Activated B cell treated with CpG ODN at 0.5 μM for 24 hours (primary cell): ENCODE measurements at regions not wholly inside any gene's neighbourhood (a gene's known extent, or its start where the extent isn't known, plus 50 kb on each side); places are given as distances from the start of the nearest gene placed in this dataset.

Source experiments
- ATAC-seq: fragments of 200-7000 bp; cut with Tn5 transposase; one replicate; pipeline ENCODE4 v1.10.0; 2021; ENCODE audit warnings: low read depth, mild to moderate bottlenecking, moderate library complexity
- CTCF ChIA-PET: fragments of 350-600 bp; sonication (Branson Sonifier 250); formaldehyde crosslinking; loops from one replicate; lab custom pipeline; 2021; ENCODE audit warnings: antibody characterized with exemption; lab: Charles Lee
- POLR2A ChIA-PET: fragments of 350-600 bp; sonication (Branson Sonifier 250); formaldehyde crosslinking; loops from one replicate; lab custom pipeline; 2021; ENCODE audit warnings: antibody characterized with exemption; lab: Charles Lee
- DNase-seq: peaks from one replicate; pipeline ENCODE4 v3.0.0; 2022
- H3K27ac Mint-ChIP-seq: one replicate; pipeline ENCODE4 v1.8.0; 2020; ENCODE audit warnings: mixed read lengths
- H3K27me3 Mint-ChIP-seq: one replicate; pipeline ENCODE4 v1.8.0; 2021; ENCODE audit warnings: mixed read lengths
- H3K36me3 Mint-ChIP-seq: one replicate; pipeline ENCODE4 v1.8.0; 2021; ENCODE audit warnings: low read depth, mixed read lengths
- H3K4me1 Mint-ChIP-seq: one replicate; pipeline ENCODE4 v1.8.0; 2021; ENCODE audit warnings: mixed read lengths
- H3K4me3 Mint-ChIP-seq: one replicate; pipeline ENCODE4 v1.8.0; 2020; ENCODE audit warnings: mild to moderate bottlenecking, mixed read lengths
- H3K9me3 Mint-ChIP-seq: one replicate; pipeline ENCODE4 v1.8.0; 2020; ENCODE audit warnings: mixed read lengths
- CTCF ChIP-seq: fragments of 200-600 bp; IDR thresholded peaks from one replicate; pipeline ENCODE4 v1.8.0; 2022; ENCODE audit warnings: antibody characterized with exemption, mild to moderate bottlenecking
- intact Hi-C: fragments of 100-400 bp; cut with micrococcal nuclease; formaldehyde crosslinking; loops from one replicate; pipeline ENCODE4 v1.15.1; 2024

- H3K36me3 Mint-ChIP-seq = no peaks in the 10 kb centered on the region
- DNase-seq (no peak), ATAC-seq (no peak)
- ChIA-PET POLR2A (no interaction called here), CTCF (no interaction called here)
- no peaks in the 10 kb centered on the region for H3K4me1 Mint-ChIP-seq
- no peak for TF ChIP-seq CTCF
- H3K4me3 Mint-ChIP-seq = no peak overlapping the region
- intact Hi-C loops = no loop called here
- H3K27ac Mint-ChIP-seq = no peak overlapping the region
- H3K27me3 Mint-ChIP-seq = no peaks in the 10 kb centered on the region
- no peaks in the 10 kb centered on the region for H3K9me3 Mint-ChIP-seq
Measured at GRCh38 chr9:26606756-26607155, 285.8 kb downstream of the CAAP1 start.

- H3K27ac Mint-ChIP-seq = no peak overlapping the region
- DNase-seq (no peak), ATAC-seq (no peak)
- POLR2A ChIA-PET = no interaction called here
- CTCF ChIA-PET = no interaction called here
- no peaks in the 10 kb centered on the region for H3K27me3 Mint-ChIP-seq
- H3K4me3 Mint-ChIP-seq = no peak overlapping the region
- intact Hi-C loops = no loop called here
- H3K9me3 Mint-ChIP-seq = no peaks in the 10 kb centered on the region
- TF ChIP-seq CTCF = no peak
- H3K4me1 Mint-ChIP-seq = no peaks in the 10 kb centered on the region
- no peaks in the 10 kb centered on the region for H3K36me3 Mint-ChIP-seq
Measured at GRCh38 chr9:26605367-26605766, 287.2 kb downstream of the CAAP1 start.

- CTCF ChIA-PET = no interaction called here
Measured at GRCh38 chr9:26604076-26604662, 288.4 kb downstream of the CAAP1 start.

GRCh38 chr9:26603617-26604016 lies 289.0 kb downstream of the CAAP1 start:
- intact Hi-C loops = no loop called here
- no peak for TF ChIP-seq CTCF
- Mint-ChIP-seq H3K27ac (no peak overlapping the region), H3K36me3 (no peaks in the 10 kb centered on the region), H3K9me3 (no peaks in the 10 kb centered on the region), H3K4me1 (no peaks in the 10 kb centered on the region), H3K4me3 (no peak overlapping the region), H3K27me3 (no peaks in the 10 kb centered on the region)
- POLR2A ChIA-PET = no interaction called here
- DNase-seq (no peak), ATAC-seq (no peak)
- CTCF ChIA-PET = no interaction called here

More at GRCh38 chr9:26604076-26604662, 288.4 kb downstream of the CAAP1 start:
- Mint-ChIP-seq H3K9me3 (no peaks in the 10 kb centered on the region), H3K4me3 (no peak overlapping the region), H3K4me1 (no peaks in the 10 kb centered on the region), H3K27ac (no peak overlapping the region), H3K27me3 (no peaks in the 10 kb centered on the region), H3K36me3 (no peaks in the 10 kb centered on the region)
- DNase-seq (no peak), ATAC-seq (no peak)
- no peak for TF ChIP-seq CTCF
- intact Hi-C loops = no loop called here
- POLR2A ChIA-PET = no interaction called here

GRCh38 chr9:26597542-26598149 lies 295.0 kb downstream of the CAAP1 start:
- Mint-ChIP-seq H3K36me3 (no peaks in the 10 kb centered on the region), H3K4me1 (no peaks in the 10 kb centered on the region), H3K4me3 (no peak overlapping the region), H3K9me3 (peaks cover 3% of the 10 kb centered on the region), H3K27ac (no peak overlapping the region), H3K27me3 (no peaks in the 10 kb centered on the region)
- DNase-seq = no peak
- intact Hi-C loops = no loop called here
- ATAC-seq = no peak
- CTCF ChIA-PET = no interaction called here
- POLR2A ChIA-PET = no interaction called here
- TF ChIP-seq CTCF = no peak
